Loucy (cell line): ENCODE measurements at regions not wholly inside any gene's neighbourhood (a gene's known extent, or its start where the extent isn't known, plus 50 kb on each side); places are given as distances from the start of the nearest gene placed in this dataset.
"Not testable (repeated sequence)": the region's sequence is repeated elsewhere in the genome, so short reads cannot be mapped to it uniquely, and the experiment has no call there.

Experiments
- EZH2phosphoT487 ChIP-seq: fragments of 200-600 bp; IDR thresholded peaks from 2 replicates; pipeline ENCODE4 v1.6.1; 2018; ENCODE audit warnings: antibody characterized with exemption, mild to moderate bottlenecking, moderate library complexity, borderline replicate concordance
- TF ChIP-seq, protein P1 (sequence below): fragments of 200-600 bp; sonication (generic); conservative IDR thresholded peaks from 2 replicates; pipeline ENCODE4 v1.5.1; 2014; ENCODE audit warnings: mild to moderate bottlenecking, antibody characterized with exemption, low read length

DNA sequence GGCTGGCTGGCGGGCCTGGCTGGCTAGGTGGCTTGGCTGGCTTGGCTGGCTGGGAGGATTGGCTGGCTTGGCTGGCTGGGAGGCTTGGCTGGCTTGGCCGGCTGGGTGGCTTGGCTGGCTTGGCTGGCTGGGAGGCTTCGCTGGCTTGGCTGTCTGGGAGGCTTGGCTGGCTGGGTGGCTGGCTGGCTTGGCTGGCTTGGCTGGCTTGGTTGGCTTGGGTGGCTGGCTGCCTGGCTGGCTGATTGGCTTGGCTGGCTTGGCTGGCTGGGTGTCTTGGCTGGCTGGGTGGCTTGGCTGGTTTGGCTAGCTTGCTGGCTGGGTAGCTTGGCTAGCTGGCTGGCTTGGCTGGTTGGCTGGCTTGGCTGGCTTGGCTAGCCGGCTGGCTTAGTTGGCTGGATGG, 2817.8 kb downstream of the RPIA start:
- TF ChIP-seq, protein P1, sequence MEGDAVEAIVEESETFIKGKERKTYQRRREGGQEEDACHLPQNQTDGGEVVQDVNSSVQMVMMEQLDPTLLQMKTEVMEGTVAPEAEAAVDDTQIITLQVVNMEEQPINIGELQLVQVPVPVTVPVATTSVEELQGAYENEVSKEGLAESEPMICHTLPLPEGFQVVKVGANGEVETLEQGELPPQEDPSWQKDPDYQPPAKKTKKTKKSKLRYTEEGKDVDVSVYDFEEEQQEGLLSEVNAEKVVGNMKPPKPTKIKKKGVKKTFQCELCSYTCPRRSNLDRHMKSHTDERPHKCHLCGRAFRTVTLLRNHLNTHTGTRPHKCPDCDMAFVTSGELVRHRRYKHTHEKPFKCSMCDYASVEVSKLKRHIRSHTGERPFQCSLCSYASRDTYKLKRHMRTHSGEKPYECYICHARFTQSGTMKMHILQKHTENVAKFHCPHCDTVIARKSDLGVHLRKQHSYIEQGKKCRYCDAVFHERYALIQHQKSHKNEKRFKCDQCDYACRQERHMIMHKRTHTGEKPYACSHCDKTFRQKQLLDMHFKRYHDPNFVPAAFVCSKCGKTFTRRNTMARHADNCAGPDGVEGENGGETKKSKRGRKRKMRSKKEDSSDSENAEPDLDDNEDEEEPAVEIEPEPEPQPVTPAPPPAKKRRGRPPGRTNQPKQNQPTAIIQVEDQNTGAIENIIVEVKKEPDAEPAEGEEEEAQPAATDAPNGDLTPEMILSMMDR: not testable (repeated sequence)
- not testable (repeated sequence) for TF ChIP-seq EZH2phosphoT487
